GM21423 (cell line): ENCODE measurements at regions not wholly inside any gene's neighbourhood (a gene's known extent, or its start where the extent isn't known, plus 50 kb on each side); places are given as distances from the start of the nearest gene placed in this dataset.

Experiments
- ATAC-seq: cut with Tn5 transposase; IDR thresholded peaks from one replicate; pipeline ENCODE4 v1.9.1; 2021; ENCODE audit warnings: mild to moderate bottlenecking, moderate library complexity; ENCODE audit not compliant: unreplicated experiment

DNA sequence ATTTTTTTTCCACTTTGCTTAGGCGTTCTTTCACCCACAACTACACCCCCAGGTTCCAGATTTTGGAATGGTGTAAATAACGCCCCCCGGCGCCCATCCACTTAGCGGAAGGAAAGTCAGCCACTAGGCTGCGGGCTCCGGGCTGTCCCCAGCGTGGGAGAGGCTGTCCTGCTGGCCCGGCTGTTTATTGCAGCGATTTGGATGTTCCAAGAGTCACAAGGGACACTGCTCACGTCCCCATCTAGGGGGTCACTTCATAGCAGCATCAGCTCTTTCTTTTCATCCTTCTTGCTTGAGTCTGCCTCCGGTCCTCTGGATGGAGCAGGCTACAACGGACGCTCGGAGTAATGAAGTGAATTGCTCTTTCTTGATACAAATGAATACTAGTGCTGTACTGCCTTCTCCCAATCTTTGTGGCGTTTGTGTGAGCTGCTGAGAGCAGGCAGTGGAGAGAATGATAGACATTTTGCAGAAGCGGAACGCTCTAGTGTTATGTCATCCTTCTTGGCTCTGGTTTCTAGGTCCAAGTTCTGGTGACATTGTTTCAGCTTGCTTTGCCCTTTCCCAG lies 50.7 kb upstream of the PAIP2B start:
- ATAC-seq = no peak

DNA sequence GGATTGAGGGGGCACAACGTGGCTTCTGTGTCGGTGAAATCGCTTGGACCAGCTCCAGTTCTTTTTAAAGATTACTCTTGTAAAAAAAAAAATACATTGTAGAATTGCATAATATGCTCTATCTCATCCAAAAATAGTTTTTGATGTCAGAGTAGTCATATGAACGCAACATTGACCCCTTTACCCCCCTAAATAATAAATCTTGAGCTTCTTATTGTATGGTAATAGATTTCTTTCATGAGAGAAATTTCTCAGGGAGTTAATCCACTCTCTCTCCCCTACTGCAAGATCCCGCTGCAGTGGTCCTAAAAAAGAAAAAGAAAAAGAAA lies 50.2 kb upstream of the PAIP2B start:
- no peak for ATAC-seq

DNA sequence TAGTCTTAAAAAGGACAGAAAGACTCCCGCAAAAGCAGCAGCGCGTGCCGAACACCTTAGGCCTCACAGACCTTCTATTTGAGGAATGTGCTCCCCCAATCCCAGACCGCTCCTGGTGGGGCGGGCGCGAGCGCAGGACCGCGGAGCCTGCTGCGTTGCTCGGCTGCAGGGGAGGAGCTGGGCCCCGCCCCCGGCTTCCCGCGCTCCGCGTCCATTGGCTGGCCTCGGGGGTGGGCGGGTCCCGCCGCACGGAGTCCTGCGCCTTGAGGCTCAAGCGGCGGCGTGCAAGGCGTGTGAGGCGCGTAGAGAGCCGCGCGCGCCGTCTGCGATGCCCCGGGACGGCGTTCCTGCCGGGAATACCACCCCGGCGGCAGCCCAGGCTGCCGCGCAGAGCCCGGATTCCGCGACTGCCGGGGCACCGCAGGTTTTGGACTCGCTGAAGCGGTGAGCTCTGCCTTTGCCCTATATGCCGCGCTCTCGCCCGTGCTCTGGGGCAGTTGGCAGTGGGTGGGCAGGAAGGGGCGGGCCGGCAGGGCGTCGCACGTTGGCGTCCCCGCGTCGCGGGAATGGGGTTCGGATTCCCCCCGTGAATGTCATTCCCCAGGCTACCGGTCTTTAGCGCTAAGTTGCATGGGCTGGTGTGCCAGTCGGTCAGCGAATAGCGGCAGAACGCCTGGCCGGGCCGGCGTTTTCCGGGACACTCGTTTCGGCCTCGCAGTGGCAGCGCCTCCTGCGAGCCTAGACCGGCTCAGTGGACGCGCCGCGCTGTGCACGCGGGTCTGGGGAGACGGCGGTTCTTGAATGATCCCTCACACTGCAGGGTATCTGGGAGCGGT lies 49.6 kb upstream of the PAIP2B start:
- peak; percentile 98 for ATAC-seq
